ENCODE measurements at regions not wholly inside any gene's neighbourhood (a gene's known extent, or its start where the extent isn't known, plus 50 kb on each side); places are given as distances from the start of the nearest gene placed in this dataset.

- TF ChIP-seq E2F8 (IDR thresholded peaks at IDR 0.05; ENCODE audit: low read depth, partially characterized antibody): no peak
Measured at GRCh38 chr4:142922720-142923119, 76.6 kb upstream of the INPP4B start (continued).

- in situ Hi-C loops (cut with MboI): no loop called here
- CTCF ChIA-PET: no interaction called here
- SMC1A ChIA-PET (ENCODE audit: uncharacterized antibody, unreplicated experiment): interaction anchor here (0.7 kb wide), 1 partner anchor 12 kb away, joined by 3 read pairs; no protein-coding TSS in a partner anchor
- no peak overlapping the region for H3K9ac ChIP-seq (ENCODE audit: control insufficient read depth, insufficient read depth, low read length)
- no peaks in the 10 kb centered on the region for H3K27me3 ChIP-seq (replicated peaks in 1 of 2; ENCODE audit: control insufficient read depth in 2 of 2, insufficient read depth in 2 of 2, low read length in 1 of 2)
- H3K4me3 ChIP-seq: no peak overlapping the region
- TF ChIP-seq DPF2 (IDR thresholded peaks at IDR 0.05) (no peak), CBX3 (IDR thresholded peaks at IDR 0.05; ENCODE audit: borderline replicate concordance, low read depth) (no peak), RFX5 (IDR thresholded peaks at IDR 0.05; ENCODE audit: low read depth, low read length) (no peak), ZNF24 (IDR thresholded peaks at IDR 0.05) (no peak), E2F4 (IDR thresholded peaks at IDR 0.05; ENCODE audit: low read depth, low read length) (no peak), BCLAF1 (IDR thresholded peaks at IDR 0.05) (no peak), SMARCA5 (IDR thresholded peaks at IDR 0.05) (no peak), NKRF (conservative IDR thresholded peaks at IDR 0.05) (no peak)
- RAD21 ChIA-PET (ENCODE audit: unreplicated experiment): no interaction called here
- DNase-seq (ENCODE audit: low read depth, low spot score): no peak
- no peak overlapping the region for H2AFZ ChIP-seq (ENCODE audit: control insufficient read depth, low read depth, low read length)
- POLR2A ChIA-PET: no interaction called here
- intact Hi-C loops (cut with micrococcal nuclease; ENCODE audit: unreplicated experiment): no loop called here
- no peaks in the 10 kb centered on the region for H4K20me1 ChIP-seq (ENCODE audit: control insufficient read depth, insufficient read depth)
- no peak overlapping the region for H3K27ac ChIP-seq (ENCODE audit: control insufficient read depth, insufficient read depth)
- no peak for FAIRE-seq
- no peak for ATAC-seq
- H3K4me1 ChIP-seq (ENCODE audit: control insufficient read depth, insufficient read depth, low read length): no peaks in the 10 kb centered on the region
- BruUV-seq (replicated peaks): no TSS peak
- no peak overlapping the region for H3K4me2 ChIP-seq (ENCODE audit: control insufficient read depth, insufficient read depth)
- H3K36me3 ChIP-seq (ENCODE audit: control insufficient read depth in 2 of 2, insufficient read depth in 2 of 2, low read length in 1 of 2): no peaks in the 10 kb centered on the region
- no peaks in the 10 kb centered on the region for H3K9me3 ChIP-seq (replicated peaks; ENCODE audit: control insufficient read depth, insufficient read depth, low read length)
- H3K79me2 ChIP-seq (ENCODE audit: control insufficient read depth, insufficient read depth, low read length): no peaks in the 10 kb centered on the region
Measured at GRCh38 chr4:142923619-142924018, 77.5 kb upstream of the INPP4B start.
